HUES64 (cell line): ENCODE measurements at regions not wholly inside any gene's neighbourhood (a gene's known extent, or its start where the extent isn't known, plus 50 kb on each side); places are given as distances from the start of the nearest gene placed in this dataset.

Experiments
- H3K27ac ChIP-seq: 2 replicates; pipeline ENCODE4 v1.7.0; 2013; ENCODE audit warnings: low read depth, low read length, inconsistent platforms
- H3K27me3 ChIP-seq: 2 replicates; pipeline ENCODE4 v1.6.1; 2013; ENCODE audit warnings: mild to moderate bottlenecking, low read length; ENCODE audit not compliant: insufficient read depth
- H3K36me3 ChIP-seq: 2 replicates; pipeline ENCODE4 v1.6.1; 2013; ENCODE audit warnings: mild to moderate bottlenecking, low read length; ENCODE audit not compliant: insufficient read depth
- H3K4me1 ChIP-seq: 2 replicates; pipeline ENCODE4 v1.6.1; 2013; ENCODE audit warnings: mild to moderate bottlenecking, low read length, moderate library complexity; ENCODE audit not compliant: insufficient read depth
- H3K4me3 ChIP-seq: 2 replicates; pipeline ENCODE4 v1.5.1; 2013; ENCODE audit warnings: mild to moderate bottlenecking, low read length, moderate library complexity
- H3K9ac ChIP-seq: 2 replicates; pipeline ENCODE4 v1.6.1; 2013; ENCODE audit warnings: mild to moderate bottlenecking, low read depth, low read length
- H3K9me3 ChIP-seq: 2 replicates; pipeline ENCODE4 v1.6.1; 2013; ENCODE audit warnings: low read depth, low read length; ENCODE audit not compliant: insufficient read depth
- WGBS: fragments of 150-250, 120-280 bp; methylation state at CpG from one replicate; pipeline ENCODE4 v1.1.7; 2013; ENCODE audit warnings: missing lambda C conversion rate; 5-methylcytosine and 5-hydroxymethylcytosine counted together

GRCh38 chr10:81065474-81065873 is 527.8 kb downstream of the SH2D4B start:
- H3K27ac ChIP-seq = no peak overlapping the region
- no peaks in the 10 kb centered on the region for H3K4me1 ChIP-seq
- no peaks in the 10 kb centered on the region for H3K36me3 ChIP-seq
- H3K9ac ChIP-seq = no peak overlapping the region
- H3K4me3 ChIP-seq = no peak overlapping the region
- no peaks in the 10 kb centered on the region for H3K9me3 ChIP-seq
- WGBS = 88% methylated on average over 1 of the region's 1 CpG
- H3K27me3 ChIP-seq = no peaks in the 10 kb centered on the region

GRCh38 chr10:81068460-81068859 is 530.8 kb downstream of the SH2D4B start:
- H3K27me3 ChIP-seq = no peaks in the 10 kb centered on the region
- no peaks in the 10 kb centered on the region for H3K4me1 ChIP-seq
- H3K4me3 ChIP-seq = no peak overlapping the region
- no peaks in the 10 kb centered on the region for H3K36me3 ChIP-seq
- no peak overlapping the region for H3K27ac ChIP-seq
- no peaks in the 10 kb centered on the region for H3K9me3 ChIP-seq
- H3K9ac ChIP-seq = no peak overlapping the region
- 86% methylated on average over 3 of the region's 3 CpGs for WGBS

- H3K9me3 ChIP-seq = no peaks in the 10 kb centered on the region
- no peak overlapping the region for H3K9ac ChIP-seq
- H3K27me3 ChIP-seq = no peaks in the 10 kb centered on the region
- H3K27ac ChIP-seq = no peak overlapping the region
- no peaks in the 10 kb centered on the region for H3K4me1 ChIP-seq
- H3K4me3 ChIP-seq = no peak overlapping the region
- WGBS = no CpG with 5 or more reads among the region's 3 CpGs
- no peaks in the 10 kb centered on the region for H3K36me3 ChIP-seq
Observed at GRCh38 chr10:81071087-81071796, 533.5 kb downstream of the SH2D4B start.

GRCh38 chr10:81073155-81073554 is 535.5 kb downstream of the SH2D4B start:
- H3K9me3 ChIP-seq = no peaks in the 10 kb centered on the region
- H3K27ac ChIP-seq = no peak overlapping the region
- no peaks in the 10 kb centered on the region for H3K4me1 ChIP-seq
- no peaks in the 10 kb centered on the region for H3K27me3 ChIP-seq
- no peak overlapping the region for H3K9ac ChIP-seq
- WGBS = 92% methylated on average over 2 of the region's 2 CpGs
- H3K36me3 ChIP-seq = no peaks in the 10 kb centered on the region
- no peak overlapping the region for H3K4me3 ChIP-seq

GRCh38 chr10:81081887-81082620 is 544.4 kb downstream of the SH2D4B start:
- H3K27me3 ChIP-seq = no peaks in the 10 kb centered on the region
- H3K4me1 ChIP-seq = no peaks in the 10 kb centered on the region
- no peak overlapping the region for H3K4me3 ChIP-seq
- H3K27ac ChIP-seq = no peak overlapping the region
- no peaks in the 10 kb centered on the region for H3K36me3 ChIP-seq
- no peaks in the 10 kb centered on the region for H3K9me3 ChIP-seq
- 75% methylated on average over 3 of the region's 3 CpGs for WGBS
- no peak overlapping the region for H3K9ac ChIP-seq

- Histone ChIP-seq H3K9me3 (no peaks in the 10 kb centered on the region), H3K27ac (no peak overlapping the region), H3K4me1 (no peaks in the 10 kb centered on the region), H3K9ac (no peak overlapping the region), H3K27me3 (no peaks in the 10 kb centered on the region), H3K4me3 (no peak overlapping the region), H3K36me3 (no peaks in the 10 kb centered on the region)
- 90% methylated on average over 5 of the region's 5 CpGs for WGBS
Observed at GRCh38 chr10:81082621-81083376, 545.1 kb downstream of the SH2D4B start.

- Histone ChIP-seq H3K9ac (no peak overlapping the region), H3K9me3 (no peaks in the 10 kb centered on the region), H3K36me3 (no peaks in the 10 kb centered on the region), H3K4me1 (no peaks in the 10 kb centered on the region), H3K27ac (no peak overlapping the region), H3K4me3 (no peak overlapping the region), H3K27me3 (no peaks in the 10 kb centered on the region)
- WGBS = 98% methylated on average over 6 of the region's 6 CpGs
Observed at GRCh38 chr10:81093056-81093455, 555.4 kb downstream of the SH2D4B start.

GRCh38 chr10:81095238-81095637 is 557.5 kb downstream of the SH2D4B start:
- no peak overlapping the region for H3K27ac ChIP-seq

GRCh38 chr10:81096558-81096957 is 558.9 kb downstream of the SH2D4B start:
- Histone ChIP-seq H3K27me3 (no peaks in the 10 kb centered on the region), H3K4me3 (no peak overlapping the region), H3K9ac (no peak overlapping the region), H3K4me1 (no peaks in the 10 kb centered on the region), H3K27ac (no peak overlapping the region), H3K9me3 (no peaks in the 10 kb centered on the region), H3K36me3 (no peaks in the 10 kb centered on the region)
- WGBS = 100% methylated on average over 1 of the region's 1 CpG

More at GRCh38 chr10:81095238-81095637, 557.5 kb downstream of the SH2D4B start:
- Histone ChIP-seq H3K9me3 (no peaks in the 10 kb centered on the region), H3K27me3 (no peaks in the 10 kb centered on the region), H3K9ac (no peak overlapping the region), H3K36me3 (no peaks in the 10 kb centered on the region), H3K4me1 (no peaks in the 10 kb centered on the region), H3K4me3 (no peak overlapping the region)
- WGBS = no CpG with 5 or more reads among the region's 2 CpGs

- no peaks in the 10 kb centered on the region for H3K4me1 ChIP-seq
- no peak overlapping the region for H3K27ac ChIP-seq
- H3K27me3 ChIP-seq = no peaks in the 10 kb centered on the region
- no peaks in the 10 kb centered on the region for H3K9me3 ChIP-seq
- H3K36me3 ChIP-seq = no peaks in the 10 kb centered on the region
- no peak overlapping the region for H3K9ac ChIP-seq
- no peak overlapping the region for H3K4me3 ChIP-seq
Observed at GRCh38 chr10:81101062-81101461, 563.4 kb downstream of the SH2D4B start.

- 88% methylated on average over 1 of the region's 3 CpGs for WGBS
- H3K9ac ChIP-seq = no peak overlapping the region
Observed at GRCh38 chr10:81104494-81104893, 566.8 kb downstream of the SH2D4B start.

More at GRCh38 chr10:81104494-81104893, 566.8 kb downstream of the SH2D4B start:
- no peak overlapping the region for H3K27ac ChIP-seq
- H3K4me1 ChIP-seq = no peaks in the 10 kb centered on the region
- no peaks in the 10 kb centered on the region for H3K36me3 ChIP-seq
- no peak overlapping the region for H3K4me3 ChIP-seq
- H3K27me3 ChIP-seq = no peaks in the 10 kb centered on the region
- H3K9me3 ChIP-seq = no peaks in the 10 kb centered on the region
